Sigmoid colon (tissue), 4 donors: ENCODE measurements at regions not wholly inside any gene's neighbourhood (a gene's known extent, or its start where the extent isn't known, plus 50 kb on each side); places are given as distances from the start of the nearest gene placed in this dataset.

Experiments
- EP300 ChIP-seq, 4 donors: sonication (generic); formaldehyde crosslinking; IDR thresholded peaks; one replicate each; pipeline ENCODE4 v1.6.1; 2017; ENCODE audit warnings: antibody characterized with exemption in 4 of 4
- POLR2A ChIP-seq, 2 donors: fragments of 450-650 bp; IDR thresholded peaks; one replicate each; pipeline ENCODE4 v1.6.1; 2016; ENCODE audit warnings: antibody characterized with exemption in 2 of 2, mild to moderate bottlenecking in 2 of 2, moderate library complexity in 2 of 2
- POLR2AphosphoS5 ChIP-seq, 4 donors: sonication (generic); formaldehyde crosslinking; IDR thresholded peaks; one replicate each; pipeline ENCODE4 v1.6.1; 2017; ENCODE audit warnings: antibody characterized with exemption in 4 of 4
- TF ChIP-seq, protein P1 (sequence below), 4 experiments: fragments of 450-650 bp in 3 of 4; fragments of 200-600 bp in 1 of 4; IDR thresholded peaks; one replicate each; pipeline ENCODE4 v1.5.1; 2016 to 2019; ENCODE audit warnings: antibody characterized with exemption in 4 of 4, mild to moderate bottlenecking in 3 of 4, moderate library complexity in 2 of 4

DNA sequence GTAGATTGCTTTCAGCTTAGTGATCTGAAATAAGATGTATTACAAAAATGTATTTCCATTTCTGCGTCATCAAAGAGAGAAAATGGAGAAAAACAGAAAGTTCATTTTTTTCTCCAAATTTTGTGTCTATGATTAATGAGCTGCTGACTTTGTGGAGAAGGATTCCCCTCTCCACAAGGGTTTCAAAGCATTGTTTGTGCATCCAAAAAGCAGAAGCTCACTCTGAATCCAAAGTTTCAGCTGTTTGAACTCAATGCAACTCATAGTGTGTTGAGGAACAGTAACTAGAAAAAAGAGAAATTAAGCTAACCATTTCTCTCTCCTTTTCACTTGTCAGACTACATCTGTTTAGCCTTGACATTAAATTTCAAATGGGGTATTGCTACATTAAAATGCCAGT, 62.9 kb upstream of the SLC7A11 start:
- TF ChIP-seq, protein P1, sequence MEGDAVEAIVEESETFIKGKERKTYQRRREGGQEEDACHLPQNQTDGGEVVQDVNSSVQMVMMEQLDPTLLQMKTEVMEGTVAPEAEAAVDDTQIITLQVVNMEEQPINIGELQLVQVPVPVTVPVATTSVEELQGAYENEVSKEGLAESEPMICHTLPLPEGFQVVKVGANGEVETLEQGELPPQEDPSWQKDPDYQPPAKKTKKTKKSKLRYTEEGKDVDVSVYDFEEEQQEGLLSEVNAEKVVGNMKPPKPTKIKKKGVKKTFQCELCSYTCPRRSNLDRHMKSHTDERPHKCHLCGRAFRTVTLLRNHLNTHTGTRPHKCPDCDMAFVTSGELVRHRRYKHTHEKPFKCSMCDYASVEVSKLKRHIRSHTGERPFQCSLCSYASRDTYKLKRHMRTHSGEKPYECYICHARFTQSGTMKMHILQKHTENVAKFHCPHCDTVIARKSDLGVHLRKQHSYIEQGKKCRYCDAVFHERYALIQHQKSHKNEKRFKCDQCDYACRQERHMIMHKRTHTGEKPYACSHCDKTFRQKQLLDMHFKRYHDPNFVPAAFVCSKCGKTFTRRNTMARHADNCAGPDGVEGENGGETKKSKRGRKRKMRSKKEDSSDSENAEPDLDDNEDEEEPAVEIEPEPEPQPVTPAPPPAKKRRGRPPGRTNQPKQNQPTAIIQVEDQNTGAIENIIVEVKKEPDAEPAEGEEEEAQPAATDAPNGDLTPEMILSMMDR (IDR thresholded peaks at IDR 0.05), result no peak
- TF ChIP-seq POLR2A (IDR thresholded peaks at IDR 0.05), result no peak
- no peak for TF ChIP-seq POLR2AphosphoS5 (IDR thresholded peaks at IDR 0.05)
- TF ChIP-seq EP300 (IDR thresholded peaks at IDR 0.05), result no peak
